Endothelial cell of umbilical vein (primary cell): ENCODE measurements at regions not wholly inside any gene's neighbourhood (a gene's known extent, or its start where the extent isn't known, plus 50 kb on each side); places are given as distances from the start of the nearest gene placed in this dataset.

Experiments used
- BruUV-seq: library from RNA; stranded (reverse); fragments of 400-500 nt; replicated peaks from 2 replicates; lab custom pipeline; 2021; lab: Mats Ljungman, UMichigan
- CTCF ChIA-PET: fragments of 300-600, 350-600 bp; sonication (Branson Sonifier 250); formaldehyde crosslinking; loops from one replicate; lab custom pipeline; 2021; ENCODE audit warnings: antibody characterized with exemption, inconsistent platforms; lab: Charles Lee
- POLR2A ChIA-PET: fragments of 300-600, 350-600 bp; sonication (Branson Sonifier 250); formaldehyde crosslinking; loops from one replicate; lab custom pipeline; 2021; ENCODE audit warnings: antibody characterized with exemption, inconsistent platforms; lab: Charles Lee
- DNase-seq: peaks from one replicate; pipeline ENCODE4 v3.0.0-alpha.2; 2011; ENCODE audit warnings: low read depth, low spot score
- FAIRE-seq: peaks from 2 replicates; lab custom pipeline; 2011; peaks lifted over from hg19 to GRCh38; lab: Jason Lieb, UNC
- H2AFZ ChIP-seq: 2 replicates; pipeline ENCODE4 v1.6.0; 2012; ENCODE audit warnings: low read depth, low read length, control low read depth, inconsistent platforms
- H3K27ac ChIP-seq: 2 replicates; pipeline ENCODE4 v1.5.1; 2011; ENCODE audit warnings: low read depth, mild to moderate bottlenecking, control low read depth, low read length, moderate library complexity; ENCODE audit not compliant: insufficient read depth
- H3K27me3 ChIP-seq, 2 experiments: 2 replicates each; pipeline versions ENCODE4 v1.6.0 to v1.6.1; 2011; ENCODE audit warnings: low read length in 2 of 2, mixed read lengths in 1 of 2; ENCODE audit not compliant: control insufficient read depth in 2 of 2, insufficient read depth in 2 of 2
- H3K36me3 ChIP-seq, 2 experiments: 2 replicates in 1 of 2; 3 replicates in 1 of 2; pipeline ENCODE4 v1.5.1; 2011; ENCODE audit warnings: low read length in 2 of 2, mild to moderate bottlenecking in 1 of 2, moderate library complexity in 1 of 2; ENCODE audit not compliant: control insufficient read depth in 2 of 2, insufficient read depth in 2 of 2; ENCODE audit errors: extremely low read depth in 1 of 2
- H3K4me1 ChIP-seq: 3 replicates; pipeline ENCODE4 v1.5.1; 2011; ENCODE audit warnings: mild to moderate bottlenecking, low read length; ENCODE audit not compliant: control insufficient read depth, insufficient read depth; ENCODE audit errors: extremely low read depth
- H3K4me2 ChIP-seq: 2 replicates; pipeline ENCODE4 v1.6.1; 2011; ENCODE audit warnings: low read length, control low read depth, mixed read lengths; ENCODE audit not compliant: insufficient read depth
- H3K4me3 ChIP-seq, 3 experiments: fragments of 200-600 bp in 1 of 3; sonication (generic), shearing (Covaris generic) in 1 of 3; replicated peaks in 1 of 3; 2 replicates each; pipeline ENCODE4 v1.5.1; 2011 to 2016; ENCODE audit warnings: control low read depth in 3 of 3, low read length in 3 of 3, mild to moderate bottlenecking in 2 of 3, inconsistent platforms in 1 of 3, low read depth in 1 of 3, moderate library complexity in 1 of 3; ENCODE audit not compliant: insufficient read depth in 1 of 3
- H3K79me2 ChIP-seq: 2 replicates; pipeline ENCODE4 v1.6.0; 2012; ENCODE audit warnings: low read length, inconsistent platforms; ENCODE audit not compliant: control insufficient read depth, insufficient read depth
- H3K9ac ChIP-seq: replicated peaks from 2 replicates; pipeline ENCODE3; 2011; ENCODE audit warnings: low read length, control low read depth; ENCODE audit not compliant: insufficient read depth; ENCODE audit errors: extremely low read depth
- H3K9me1 ChIP-seq: replicated peaks from 3 replicates; pipeline ENCODE4 v1.6.0; 2011; ENCODE audit warnings: mild to moderate bottlenecking, low read length; ENCODE audit not compliant: control insufficient read depth, insufficient read depth; ENCODE audit errors: extremely low read depth
- H3K9me3 ChIP-seq: replicated peaks from 2 replicates; pipeline ENCODE4 v1.5.1; 2012; ENCODE audit warnings: low read length, inconsistent platforms; ENCODE audit not compliant: control insufficient read depth, insufficient read depth
- H4K20me1 ChIP-seq: replicated peaks from 2 replicates; pipeline ENCODE3; 2011; ENCODE audit warnings: mild to moderate bottlenecking, low read length; ENCODE audit not compliant: control insufficient read depth, insufficient read depth; ENCODE audit errors: extremely low read depth
- EZH2 ChIP-seq: IDR thresholded peaks from 2 replicates; pipeline ENCODE4 v1.6.1; 2012; ENCODE audit warnings: borderline replicate concordance, low read depth, mild to moderate bottlenecking, moderate library complexity, low read length, inconsistent platforms; ENCODE audit not compliant: severe bottlenecking
- FOS ChIP-seq: IDR thresholded peaks from 2 replicates; pipeline ENCODE4 v1.6.1; 2011; ENCODE audit warnings: mild to moderate bottlenecking, low read length, moderate library complexity, borderline replicate concordance; ENCODE audit not compliant: insufficient read depth
- GATA2 ChIP-seq: IDR thresholded peaks from 2 replicates; pipeline ENCODE4 v1.7.0; 2011; ENCODE audit warnings: low read depth, mild to moderate bottlenecking, moderate library complexity, mixed read lengths, low read length; ENCODE audit not compliant: insufficient read length, insufficient read depth
- JUN ChIP-seq: IDR thresholded peaks from 2 replicates; pipeline ENCODE4 v1.6.1; 2011; ENCODE audit warnings: borderline replicate concordance, low read depth; ENCODE audit not compliant: insufficient read length, insufficient read depth
- MYC ChIP-seq: IDR thresholded peaks from one replicate; pipeline ENCODE4 v1.6.1; 2011; ENCODE audit warnings: mild to moderate bottlenecking, low read depth, low read length
- POLR2A ChIP-seq: IDR thresholded peaks from 2 replicates; pipeline ENCODE4 v1.6.1; 2012; ENCODE audit warnings: low read depth, mild to moderate bottlenecking, control low read depth, low read length
- POLR2AphosphoS5 ChIP-seq: IDR thresholded peaks from 2 replicates; pipeline ENCODE4 v1.6.1; 2012; ENCODE audit warnings: low read depth, mild to moderate bottlenecking, control low read depth, low read length, moderate library complexity; ENCODE audit not compliant: insufficient read depth
- dilution Hi-C: fragments of 300-500 bp; cut with MboI; formaldehyde crosslinking; loops from one replicate; pipeline ENCODE4 v1.15.0; 2019; ENCODE audit warnings: low sequenced_read_pairs; ENCODE audit not compliant: extremely low pct_ligation_motif_present
- intact Hi-C: fragments of 100-400 bp; cut with micrococcal nuclease; formaldehyde crosslinking; loops from one replicate; pipeline ENCODE4 v1.10.0; 2022
- TF ChIP-seq, protein P1 (sequence below): IDR thresholded peaks from 2 replicates; pipeline ENCODE4 v1.6.1; 2011; ENCODE audit not compliant: insufficient read depth, insufficient read length
- TF ChIP-seq, protein P2 (sequence below), 2 donors: IDR thresholded peaks; 1 replicate in 1 of 2; 2 replicates in 1 of 2; pipeline ENCODE4 v1.5.1; 2011; ENCODE audit warnings: low read length in 2 of 2, mild to moderate bottlenecking in 2 of 2, moderate library complexity in 2 of 2, control low read depth in 1 of 2, inconsistent platforms in 1 of 2, low read depth in 1 of 2; ENCODE audit not compliant: insufficient read depth in 1 of 2; ENCODE audit errors: extremely low read depth in 1 of 2

DNA sequence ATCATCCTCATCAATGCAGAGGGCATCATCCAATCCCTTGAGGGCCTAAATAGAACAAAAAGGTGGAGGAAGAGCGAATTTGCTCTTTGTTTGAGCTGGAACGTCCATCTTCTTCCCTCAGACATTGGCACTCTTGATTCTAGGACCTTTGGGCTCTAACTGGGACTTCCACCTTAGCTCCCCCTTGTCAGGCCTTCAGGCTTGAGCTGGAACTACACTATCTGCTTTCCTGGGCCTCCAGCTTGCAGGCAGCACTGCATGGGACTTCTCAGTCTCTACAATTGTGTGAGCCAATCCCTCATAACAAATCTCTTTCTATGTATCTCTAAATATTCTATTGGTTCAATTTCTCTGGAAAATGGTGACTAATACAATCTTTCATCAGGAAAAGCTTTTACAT lies 155.4 kb downstream of the MCHR2 start:
- TF ChIP-seq POLR2A: no peak
- no peak for TF ChIP-seq POLR2AphosphoS5
- no peak for TF ChIP-seq GATA2
- TF ChIP-seq JUN: no peak
- no peak for TF ChIP-seq EZH2
- TF ChIP-seq, protein P1, sequence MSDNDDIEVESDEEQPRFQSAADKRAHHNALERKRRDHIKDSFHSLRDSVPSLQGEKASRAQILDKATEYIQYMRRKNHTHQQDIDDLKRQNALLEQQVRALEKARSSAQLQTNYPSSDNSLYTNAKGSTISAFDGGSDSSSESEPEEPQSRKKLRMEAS: no peak
- no peak for DNase-seq
- H3K9ac ChIP-seq: no peak overlapping the region
- H3K4me2 ChIP-seq: no peak overlapping the region
- no peak for FAIRE-seq
- dilution Hi-C loops (no loop called here), intact Hi-C loops (no loop called here)
- no peaks in the 10 kb centered on the region for H3K27me3 ChIP-seq
- H2AFZ ChIP-seq: no peak overlapping the region
- H3K9me1 ChIP-seq: no peaks in the 10 kb centered on the region
- no peaks in the 10 kb centered on the region for H4K20me1 ChIP-seq
- CTCF ChIA-PET: interaction anchor here (1.2 kb wide), 1 partner anchor 29 kb away, joined by 6 read pairs; no protein-coding TSS in a partner anchor
- no peaks in the 10 kb centered on the region for H3K4me1 ChIP-seq
- H3K36me3 ChIP-seq: no peaks in the 10 kb centered on the region
- no peaks in the 10 kb centered on the region for H3K79me2 ChIP-seq
- H3K9me3 ChIP-seq: no peaks in the 10 kb centered on the region
- POLR2A ChIA-PET: no interaction called here
- H3K27ac ChIP-seq: no peak overlapping the region
- H3K4me3 ChIP-seq: no peak overlapping the region
- BruUV-seq: no TSS peak

DNA sequence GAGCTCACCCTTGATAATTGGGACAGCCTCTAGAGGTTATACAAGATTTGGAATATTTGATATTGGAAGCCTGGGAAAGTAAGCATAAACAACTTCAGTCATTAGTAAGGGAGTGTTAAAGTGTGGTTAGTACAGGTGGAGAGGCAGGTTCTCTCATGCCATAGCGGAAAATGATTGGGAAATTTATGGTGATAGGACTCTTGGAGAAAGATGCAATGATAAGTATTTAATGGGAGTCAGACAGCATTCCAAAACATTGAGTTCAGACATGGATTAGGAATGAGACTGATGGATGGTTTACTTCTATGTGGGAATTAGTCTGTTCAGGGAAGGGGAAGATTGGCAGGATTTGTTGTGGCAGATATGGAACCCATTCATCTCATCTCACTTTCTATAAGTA lies 152.7 kb downstream of the MCHR2 start:
- H4K20me1 ChIP-seq: no peaks in the 10 kb centered on the region
- no peak overlapping the region for H3K27ac ChIP-seq
- H3K9ac ChIP-seq: no peak overlapping the region
- no peak for TF ChIP-seq MYC
- no peak for TF ChIP-seq POLR2AphosphoS5
- TF ChIP-seq GATA2: no peak
- no peak for TF ChIP-seq JUN
- TF ChIP-seq FOS: no peak
- TF ChIP-seq EZH2: no peak
- TF ChIP-seq, protein P2, sequence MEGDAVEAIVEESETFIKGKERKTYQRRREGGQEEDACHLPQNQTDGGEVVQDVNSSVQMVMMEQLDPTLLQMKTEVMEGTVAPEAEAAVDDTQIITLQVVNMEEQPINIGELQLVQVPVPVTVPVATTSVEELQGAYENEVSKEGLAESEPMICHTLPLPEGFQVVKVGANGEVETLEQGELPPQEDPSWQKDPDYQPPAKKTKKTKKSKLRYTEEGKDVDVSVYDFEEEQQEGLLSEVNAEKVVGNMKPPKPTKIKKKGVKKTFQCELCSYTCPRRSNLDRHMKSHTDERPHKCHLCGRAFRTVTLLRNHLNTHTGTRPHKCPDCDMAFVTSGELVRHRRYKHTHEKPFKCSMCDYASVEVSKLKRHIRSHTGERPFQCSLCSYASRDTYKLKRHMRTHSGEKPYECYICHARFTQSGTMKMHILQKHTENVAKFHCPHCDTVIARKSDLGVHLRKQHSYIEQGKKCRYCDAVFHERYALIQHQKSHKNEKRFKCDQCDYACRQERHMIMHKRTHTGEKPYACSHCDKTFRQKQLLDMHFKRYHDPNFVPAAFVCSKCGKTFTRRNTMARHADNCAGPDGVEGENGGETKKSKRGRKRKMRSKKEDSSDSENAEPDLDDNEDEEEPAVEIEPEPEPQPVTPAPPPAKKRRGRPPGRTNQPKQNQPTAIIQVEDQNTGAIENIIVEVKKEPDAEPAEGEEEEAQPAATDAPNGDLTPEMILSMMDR (IDR thresholded peaks at IDR 0.05; ENCODE audit: extremely low read depth in 1 of 2, insufficient read depth in 1 of 2, low read depth in 1 of 2, low read length in 2 of 2): no peak
- TF ChIP-seq POLR2A: no peak
- TF ChIP-seq, protein P1: no peak
- no peaks in the 10 kb centered on the region for H3K9me3 ChIP-seq
- ChIA-PET POLR2A (no interaction called here), CTCF (no interaction called here)
- H3K27me3 ChIP-seq: no peaks in the 10 kb centered on the region
- no peaks in the 10 kb centered on the region for H3K36me3 ChIP-seq
- no peaks in the 10 kb centered on the region for H3K9me1 ChIP-seq
- H3K4me1 ChIP-seq: no peaks in the 10 kb centered on the region
- H3K4me2 ChIP-seq: no peak overlapping the region
- no TSS peak for BruUV-seq
- H2AFZ ChIP-seq: no peak overlapping the region
- dilution Hi-C loops: no loop called here
- no peak for FAIRE-seq
- intact Hi-C loops: no loop called here
- DNase-seq: no peak
- H3K4me3 ChIP-seq: no peak overlapping the region
- H3K79me2 ChIP-seq: no peaks in the 10 kb centered on the region
